Prostate gland (tissue), 2 donors: ENCODE measurements at regions not wholly inside any gene's neighbourhood (a gene's known extent, or its start where the extent isn't known, plus 50 kb on each side); places are given as distances from the start of the nearest gene placed in this dataset.

Source experiments
- POLR2A ChIP-seq: fragments of 450-650 bp; IDR thresholded peaks from one replicate; pipeline ENCODE4 v1.6.1; 2016; ENCODE audit warnings: antibody characterized with exemption, mild to moderate bottlenecking
- TF ChIP-seq, protein P1 (sequence below), 4 experiments: fragments of 200-600 bp in 2 of 4; fragments of 450-650 bp in 2 of 4; sonication (generic) in 2 of 4; IDR thresholded peaks; 1 replicate in 3 of 4; 2 replicates in 1 of 4; pipeline ENCODE4 v1.5.1; 2016 to 2019; ENCODE audit warnings: antibody characterized with exemption in 4 of 4, mild to moderate bottlenecking in 2 of 4, moderate library complexity in 2 of 4

DNA sequence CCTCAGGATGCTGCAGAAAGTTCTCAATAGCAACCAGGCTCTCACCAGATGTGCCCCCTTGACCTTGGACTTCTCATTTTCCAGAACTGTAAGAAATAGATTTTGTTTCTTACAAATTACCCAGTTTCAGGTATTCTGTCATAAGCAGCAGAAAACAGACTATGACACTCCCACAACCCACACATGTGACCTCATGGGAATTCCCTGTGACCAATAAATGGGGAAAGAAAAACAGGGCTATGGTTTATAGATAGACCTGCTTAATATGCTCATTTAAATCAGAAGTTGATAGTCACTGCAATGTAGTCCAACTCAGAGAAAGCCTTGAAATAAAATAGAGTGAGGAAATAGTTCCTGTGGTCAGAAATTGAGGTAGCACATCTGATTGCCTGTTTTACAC is 380.9 kb upstream of the PTBP2 start:
- TF ChIP-seq, protein P1, sequence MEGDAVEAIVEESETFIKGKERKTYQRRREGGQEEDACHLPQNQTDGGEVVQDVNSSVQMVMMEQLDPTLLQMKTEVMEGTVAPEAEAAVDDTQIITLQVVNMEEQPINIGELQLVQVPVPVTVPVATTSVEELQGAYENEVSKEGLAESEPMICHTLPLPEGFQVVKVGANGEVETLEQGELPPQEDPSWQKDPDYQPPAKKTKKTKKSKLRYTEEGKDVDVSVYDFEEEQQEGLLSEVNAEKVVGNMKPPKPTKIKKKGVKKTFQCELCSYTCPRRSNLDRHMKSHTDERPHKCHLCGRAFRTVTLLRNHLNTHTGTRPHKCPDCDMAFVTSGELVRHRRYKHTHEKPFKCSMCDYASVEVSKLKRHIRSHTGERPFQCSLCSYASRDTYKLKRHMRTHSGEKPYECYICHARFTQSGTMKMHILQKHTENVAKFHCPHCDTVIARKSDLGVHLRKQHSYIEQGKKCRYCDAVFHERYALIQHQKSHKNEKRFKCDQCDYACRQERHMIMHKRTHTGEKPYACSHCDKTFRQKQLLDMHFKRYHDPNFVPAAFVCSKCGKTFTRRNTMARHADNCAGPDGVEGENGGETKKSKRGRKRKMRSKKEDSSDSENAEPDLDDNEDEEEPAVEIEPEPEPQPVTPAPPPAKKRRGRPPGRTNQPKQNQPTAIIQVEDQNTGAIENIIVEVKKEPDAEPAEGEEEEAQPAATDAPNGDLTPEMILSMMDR (IDR thresholded peaks at IDR 0.05): no peak
- no peak for TF ChIP-seq POLR2A
